Epithelial cell of proximal tubule (primary cell): ENCODE measurements at regions not wholly inside any gene's neighbourhood (a gene's known extent, or its start where the extent isn't known, plus 50 kb on each side); places are given as distances from the start of the nearest gene placed in this dataset.
A peak's percentile ranks its signal among the peaks of the same experiment; 100 is the strongest.

Experiments
- DNase-seq: peaks from one replicate; pipeline ENCODE4 v3.0.0-alpha.2; 2011; ENCODE audit warnings: low read depth
- H3K4me3 ChIP-seq: 2 replicates; pipeline ENCODE4 v1.5.1; 2011; ENCODE audit warnings: low read depth, mild to moderate bottlenecking, low read length
- TF ChIP-seq, protein P1 (sequence below): conservative IDR thresholded peaks from 2 replicates; pipeline ENCODE4 v1.5.1; 2012; ENCODE audit warnings: low read depth, mild to moderate bottlenecking, low read length

GRCh38 chr6:81999270-81999669 lies 246.8 kb upstream of the TENT5A start:
- no peak for DNase-seq
- TF ChIP-seq, protein P1, sequence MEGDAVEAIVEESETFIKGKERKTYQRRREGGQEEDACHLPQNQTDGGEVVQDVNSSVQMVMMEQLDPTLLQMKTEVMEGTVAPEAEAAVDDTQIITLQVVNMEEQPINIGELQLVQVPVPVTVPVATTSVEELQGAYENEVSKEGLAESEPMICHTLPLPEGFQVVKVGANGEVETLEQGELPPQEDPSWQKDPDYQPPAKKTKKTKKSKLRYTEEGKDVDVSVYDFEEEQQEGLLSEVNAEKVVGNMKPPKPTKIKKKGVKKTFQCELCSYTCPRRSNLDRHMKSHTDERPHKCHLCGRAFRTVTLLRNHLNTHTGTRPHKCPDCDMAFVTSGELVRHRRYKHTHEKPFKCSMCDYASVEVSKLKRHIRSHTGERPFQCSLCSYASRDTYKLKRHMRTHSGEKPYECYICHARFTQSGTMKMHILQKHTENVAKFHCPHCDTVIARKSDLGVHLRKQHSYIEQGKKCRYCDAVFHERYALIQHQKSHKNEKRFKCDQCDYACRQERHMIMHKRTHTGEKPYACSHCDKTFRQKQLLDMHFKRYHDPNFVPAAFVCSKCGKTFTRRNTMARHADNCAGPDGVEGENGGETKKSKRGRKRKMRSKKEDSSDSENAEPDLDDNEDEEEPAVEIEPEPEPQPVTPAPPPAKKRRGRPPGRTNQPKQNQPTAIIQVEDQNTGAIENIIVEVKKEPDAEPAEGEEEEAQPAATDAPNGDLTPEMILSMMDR, result no peak
- H3K4me3 ChIP-seq, result no peak overlapping the region

DNA sequence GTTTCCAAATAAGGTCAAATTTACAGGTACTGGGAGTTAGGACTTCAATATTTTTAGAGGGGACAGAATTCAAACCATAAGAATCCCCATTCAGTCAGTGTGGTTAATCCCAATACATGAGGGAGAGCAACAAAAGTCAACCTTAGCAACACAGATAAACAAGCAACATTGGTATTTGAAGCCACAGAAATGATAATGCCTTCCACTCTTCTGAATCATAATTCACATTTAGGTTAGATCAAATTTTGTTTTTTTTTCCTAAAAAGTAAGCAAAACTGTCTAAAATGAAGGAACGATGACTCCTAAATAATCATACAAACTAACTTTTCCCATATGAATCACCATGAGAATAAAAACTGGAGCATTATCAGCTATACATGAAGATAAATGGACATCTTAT lies 246.0 kb upstream of the TENT5A start:
- H3K4me3 ChIP-seq, result no peak overlapping the region
- TF ChIP-seq, protein P1, result no peak
- DNase-seq, result no peak

DNA sequence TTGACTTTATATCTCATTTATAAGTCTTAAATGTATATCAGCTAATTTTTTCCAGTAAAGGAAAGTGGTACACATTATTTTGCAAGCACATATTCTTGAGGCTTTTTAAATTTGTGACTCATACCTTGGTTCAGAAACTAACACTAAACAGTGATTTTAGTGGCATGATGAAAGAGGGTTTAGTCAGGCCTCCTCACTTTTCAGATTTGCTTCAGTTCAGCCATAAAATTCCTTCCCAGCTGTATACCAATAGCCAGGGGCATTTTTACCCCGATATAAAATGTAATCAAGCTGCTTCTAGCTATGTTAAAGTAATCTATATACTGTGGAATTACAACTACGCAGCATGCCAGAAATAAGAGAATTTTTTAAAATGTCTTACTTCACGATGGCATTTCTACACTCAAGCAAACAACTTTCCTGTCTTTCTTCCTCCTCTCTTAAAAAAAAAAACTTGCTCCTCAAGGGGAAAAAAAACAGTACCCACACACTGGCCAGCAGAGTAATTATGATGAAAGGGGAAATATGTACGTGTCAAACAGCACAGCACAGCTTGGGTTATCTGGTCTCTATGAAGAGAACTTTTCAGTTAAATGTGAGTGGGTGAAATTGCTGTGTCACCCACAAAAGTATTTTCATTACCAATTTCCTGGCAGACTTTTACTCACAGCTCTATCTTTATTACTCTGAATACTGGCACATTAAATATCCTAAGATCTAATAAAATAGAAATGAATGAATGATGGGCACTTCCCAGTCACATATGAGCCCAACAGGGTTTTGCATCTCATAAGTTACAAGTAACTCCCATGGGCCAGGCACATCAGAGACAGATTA lies 244.8 kb upstream of the TENT5A start:
- no peak overlapping the region for H3K4me3 ChIP-seq
- DNase-seq, result peak; percentile 67
- TF ChIP-seq, protein P1, result no peak

- no peak for DNase-seq
Measured at GRCh38 chr6:81996414-81996813, 243.9 kb upstream of the TENT5A start.

GRCh38 chr6:81995548-81996289 lies 243.2 kb upstream of the TENT5A start:
- DNase-seq, result no peak
- no peak overlapping the region for H3K4me3 ChIP-seq
- TF ChIP-seq, protein P1, result no peak

More at GRCh38 chr6:81996414-81996813, 243.9 kb upstream of the TENT5A start:
- no peak overlapping the region for H3K4me3 ChIP-seq
- TF ChIP-seq, protein P1, result no peak

DNA sequence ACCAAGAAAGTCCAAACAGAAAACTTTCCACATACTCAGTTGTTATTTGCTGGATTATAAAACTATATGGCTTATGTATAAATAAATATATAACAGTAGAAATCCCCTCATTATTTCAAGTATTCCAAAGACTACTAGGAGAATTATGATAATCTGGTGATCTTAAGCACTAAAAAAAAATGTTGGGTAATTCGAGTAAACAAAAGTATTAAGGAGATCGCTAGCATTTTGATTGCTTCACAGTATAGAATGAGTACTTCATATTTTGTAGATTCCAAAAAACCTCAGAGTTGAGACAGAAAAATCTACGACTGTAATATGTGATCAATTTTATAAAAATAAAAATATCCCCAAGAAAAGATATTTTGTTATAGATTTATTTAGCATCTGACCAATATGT lies 236.4 kb upstream of the TENT5A start:
- TF ChIP-seq, protein P1, result no peak
- H3K4me3 ChIP-seq, result no peak overlapping the region
- DNase-seq, result no peak
